Motor neuron (in vitro differentiated cells): ENCODE measurements at regions not wholly inside any gene's neighbourhood (a gene's known extent, or its start where the extent isn't known, plus 50 kb on each side); places are given as distances from the start of the nearest gene placed in this dataset.
A peak's percentile ranks its signal among the peaks of the same experiment; 100 is the strongest.
"Not testable (repeated sequence)": the region's sequence is repeated elsewhere in the genome, so short reads cannot be mapped to it uniquely, and the experiment has no call there.

ENCODE experiments used
- ATAC-seq, 8 experiments: fragments of 200-7000 bp; cut with Tn5 transposase; replicated peaks in 6 of 8; 2 replicates each; pipeline ENCODE4 v1.8.0; 2021; ENCODE audit warnings: mild to moderate bottlenecking in 8 of 8, moderate library complexity in 8 of 8
- H3K27ac ChIP-seq, 2 donors: fragments of 250-450 bp; sonication (Bioruptor Pico); 2 replicates each; pipeline ENCODE4 v1.9.0; 2021; ENCODE audit warnings: antibody characterized with exemption in 2 of 2, mild to moderate bottlenecking in 2 of 2, moderate library complexity in 1 of 2
- H3K4me1 ChIP-seq, 2 donors: fragments of 250-450 bp; sonication (Bioruptor Pico); replicated peaks in 1 of 2; 2 replicates each; pipeline ENCODE4 v1.6.1; 2021; ENCODE audit warnings: antibody characterized with exemption in 2 of 2, mild to moderate bottlenecking in 2 of 2, moderate library complexity in 1 of 2
- H3K4me3 ChIP-seq, 5 donors: fragments of 250-450 bp; sonication (Bioruptor Pico); 2 replicates each; pipeline ENCODE4 v1.9.0; 2021; ENCODE audit warnings: antibody characterized with exemption in 5 of 5, mild to moderate bottlenecking in 5 of 5, moderate library complexity in 4 of 5
- WGBS, 10 experiments: fragments of 450-650 bp; shearing (Covaris generic); methylation state at CpG; one replicate each; pipeline ENCODE4 v1.0.0; 2022; 5-methylcytosine and 5-hydroxymethylcytosine counted together
- in situ Hi-C, 9 experiments: fragments of 400-800 bp; cut with MboI; loops; one replicate each; pipeline ENCODE4 v1.15.0; 2021; ENCODE audit warnings: low sequenced_read_pairs in 9 of 9, low pct_unique_long_range_greater_than_20kb in 2 of 9; ENCODE audit not compliant: unreplicated experiment in 9 of 9

DNA sequence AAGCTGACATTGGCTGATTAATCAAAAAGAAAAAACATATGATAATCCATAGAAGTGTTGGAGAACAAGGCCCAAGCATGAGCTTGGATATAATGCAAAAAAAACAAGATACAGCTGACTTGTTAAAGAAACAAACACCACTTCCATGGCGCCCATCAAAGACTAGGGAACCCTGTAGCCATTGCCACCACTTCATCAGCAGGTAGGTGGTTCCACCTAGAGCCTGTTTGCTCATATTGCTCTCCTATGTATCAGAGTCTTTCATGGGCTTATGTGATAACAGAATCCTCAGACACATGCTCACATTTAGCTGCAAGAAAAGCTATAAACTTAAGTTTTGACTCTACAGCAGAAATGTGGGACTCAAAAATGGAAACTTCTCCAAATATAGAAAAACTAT, 2179.9 kb downstream of the EPHA3 start:
- peak in 1 of 8 experiments; percentile 40 for ATAC-seq
- 0 to 83% (median 17%) methylated on average over 1 of the region's 1 CpG; no CpG with 5 or more reads in 5 of the 10 experiments for WGBS, 10 experiments
- in situ Hi-C loops, H3K4me3 ChIP-seq, H3K4me1 ChIP-seq, H3K27ac ChIP-seq: not testable (repeated sequence)

DNA sequence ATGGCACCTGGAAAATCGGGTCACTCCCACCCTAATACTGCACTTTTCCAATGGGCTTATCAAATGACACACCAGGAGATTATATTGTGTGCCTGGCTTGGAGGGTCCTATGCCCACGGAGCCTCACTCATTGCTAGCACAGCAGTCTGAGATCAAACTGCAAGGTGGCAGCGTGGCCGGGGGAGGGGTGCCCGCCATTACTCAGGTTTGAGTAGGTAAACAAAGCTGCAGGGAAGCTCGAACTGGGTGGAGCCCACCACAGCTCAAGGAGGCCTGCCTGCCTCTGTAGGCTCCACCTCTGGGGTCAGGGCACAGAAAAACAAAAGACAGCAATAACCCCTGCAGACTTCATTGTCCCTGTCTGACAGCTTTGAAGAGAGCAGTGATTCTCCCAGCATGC, 2184.0 kb downstream of the EPHA3 start:
- in situ Hi-C loops: not testable (repeated sequence)

More for the DNA sequence above, 2184.0 kb downstream of the EPHA3 start:
- 60 to 100% (median 73%) methylated on average over 1 to 5 of the region's 6 CpGs; no CpG with 5 or more reads in 7 of the 10 experiments for WGBS, 10 experiments
- not testable (repeated sequence) for ATAC-seq, H3K27ac ChIP-seq, H3K4me3 ChIP-seq, H3K4me1 ChIP-seq
